Activated naive CD4-positive, alpha-beta T cell treated with anti-CD3 and anti-CD28 coated beads, Interleukin-2, amount 50 U/mL, for 16 hours (primary cell): ENCODE measurements at regions not wholly inside any gene's neighbourhood (a gene's known extent, or its start where the extent isn't known, plus 50 kb on each side); places are given as distances from the start of the nearest gene placed in this dataset.

ENCODE experiments used
- DNase-seq: peaks from one replicate; pipeline ENCODE4 v3.0.0-alpha.2; 2020

GRCh38 chr5:15260356-15261268 lies 239.4 kb upstream of the FBXL7 start:
- DNase-seq, result no peak

- DNase-seq, result no peak
Observed at GRCh38 chr5:15256485-15256884, 243.5 kb upstream of the FBXL7 start.

GRCh38 chr5:15255576-15255975 lies 244.4 kb upstream of the FBXL7 start:
- no peak for DNase-seq

GRCh38 chr5:15254607-15255006 lies 245.4 kb upstream of the FBXL7 start:
- DNase-seq, result no peak

GRCh38 chr5:15252331-15252730 lies 247.6 kb upstream of the FBXL7 start:
- no peak for DNase-seq

- no peak for DNase-seq
Observed at GRCh38 chr5:15249152-15249551, 250.8 kb upstream of the FBXL7 start.

- no peak for DNase-seq
Observed at GRCh38 chr5:15248731-15249130, 251.2 kb upstream of the FBXL7 start.

- no peak for DNase-seq
Observed at GRCh38 chr5:15245913-15246312, 254.1 kb upstream of the FBXL7 start.

- no peak for DNase-seq
Observed at GRCh38 chr5:15243301-15244020, 256.5 kb upstream of the FBXL7 start.

GRCh38 chr5:15241216-15241821 lies 258.7 kb upstream of the FBXL7 start:
- no peak for DNase-seq

- DNase-seq, result no peak
Observed at GRCh38 chr5:15238006-15238405, 262.0 kb upstream of the FBXL7 start.

GRCh38 chr5:15236911-15237508 lies 263.0 kb upstream of the FBXL7 start:
- DNase-seq, result no peak

GRCh38 chr5:15234911-15235310 lies 265.1 kb upstream of the FBXL7 start:
- DNase-seq, result no peak

GRCh38 chr5:15234366-15234765 lies 265.6 kb upstream of the FBXL7 start:
- no peak for DNase-seq

GRCh38 chr5:15233566-15233965 lies 266.4 kb upstream of the FBXL7 start:
- no peak for DNase-seq

- DNase-seq, result no peak
Observed at GRCh38 chr5:15222156-15222555, 277.8 kb upstream of the FBXL7 start.

GRCh38 chr5:15220642-15221173 lies 279.3 kb upstream of the FBXL7 start:
- DNase-seq, result no peak

GRCh38 chr5:15215056-15215455 lies 284.9 kb upstream of the FBXL7 start:
- DNase-seq, result no peak

GRCh38 chr5:15214010-15214409 lies 286.0 kb upstream of the FBXL7 start:
- no peak for DNase-seq

GRCh38 chr5:15209053-15209762 lies 290.8 kb upstream of the FBXL7 start:
- DNase-seq, result no peak

GRCh38 chr5:15206133-15206532 lies 293.8 kb upstream of the FBXL7 start:
- no peak for DNase-seq

- no peak for DNase-seq
Observed at GRCh38 chr5:15203376-15203775, 296.6 kb upstream of the FBXL7 start.
